NCI-H2081 (cell line): ENCODE measurements at regions not wholly inside any gene's neighbourhood (a gene's known extent, or its start where the extent isn't known, plus 50 kb on each side); places are given as distances from the start of the nearest gene placed in this dataset.
"Not testable (repeated sequence)": the region's sequence is repeated elsewhere in the genome, so short reads cannot be mapped to it uniquely, and the experiment has no call there.

ENCODE experiments used
- DNase-seq, 2 experiments: peaks; one replicate each; lab custom pipeline; 2025; lab: John Stamatoyannopoulos, UW

GRCh38 chr3:3333571-3333970, 154.1 kb upstream of the CRBN start:
- DNase-seq = no peak

- DNase-seq = no peak
Measured at GRCh38 chr3:3316521-3316920, 137.0 kb upstream of the CRBN start.

DNA sequence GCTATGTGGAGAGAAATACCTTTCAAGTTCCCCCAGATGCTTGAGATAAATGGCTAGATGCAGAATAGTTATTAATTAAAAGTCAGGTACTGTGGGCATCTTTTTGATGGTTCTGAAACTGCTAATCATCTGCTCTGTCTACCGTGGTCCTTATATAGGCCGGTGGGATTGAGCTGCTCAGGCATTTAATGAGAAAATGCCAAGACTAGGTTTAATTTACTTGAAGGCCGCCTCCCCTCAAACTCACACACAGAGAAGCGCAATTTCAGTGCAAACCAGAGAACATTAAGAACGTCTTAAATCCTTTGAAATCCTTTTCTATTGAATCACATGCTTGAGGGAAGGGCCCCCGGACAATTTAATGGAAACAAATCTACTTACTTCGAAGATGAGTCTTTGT, 136.4 kb upstream of the CRBN start:
- DNase-seq = no peak

GRCh38 chr3:3309887-3310286, 130.4 kb upstream of the CRBN start:
- DNase-seq = no peak

- no peak for DNase-seq
Measured at GRCh38 chr3:3308809-3309208, 129.3 kb upstream of the CRBN start.

DNA sequence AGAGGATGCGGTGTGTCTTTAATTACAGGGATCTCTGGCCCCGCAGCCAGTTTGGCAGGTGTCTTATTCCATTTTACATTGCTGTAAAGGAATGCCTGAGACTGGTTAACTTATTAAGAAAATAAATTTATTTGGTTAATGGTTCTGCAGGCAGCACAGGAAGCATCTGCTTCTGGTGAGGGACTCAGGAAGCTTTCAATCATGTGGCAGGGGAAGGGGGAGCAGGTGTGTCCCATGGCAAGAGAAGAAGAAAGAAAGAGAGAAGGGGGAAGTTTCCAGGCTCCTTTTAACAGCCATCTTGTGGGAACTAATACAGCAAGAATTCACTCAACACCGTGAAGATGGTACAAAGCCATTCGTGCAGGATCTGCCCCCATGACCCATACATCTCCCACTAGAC, 128.0 kb upstream of the CRBN start:
- no peak for DNase-seq

GRCh38 chr3:3305841-3306240, 126.3 kb upstream of the CRBN start:
- DNase-seq = no peak

DNA sequence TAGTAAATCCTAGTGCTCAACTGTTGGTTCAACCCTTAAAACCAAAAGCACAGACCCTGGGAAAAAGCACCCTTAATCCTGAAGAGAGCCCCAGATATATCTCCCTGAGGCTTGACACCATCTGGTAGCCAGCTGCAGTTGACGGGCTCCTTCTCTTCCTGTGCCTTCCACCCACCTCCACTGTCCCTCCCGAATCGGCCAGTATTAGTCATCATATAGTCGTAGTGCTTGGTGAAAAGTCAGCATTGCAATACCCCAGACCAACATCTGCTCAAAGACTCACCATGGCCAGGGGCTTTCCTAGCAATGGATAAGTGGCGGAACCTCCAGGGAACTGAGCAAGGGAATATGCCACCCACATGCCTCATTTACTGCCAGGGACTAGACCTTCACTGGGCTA, 125.6 kb upstream of the CRBN start:
- no peak for DNase-seq

- no peak for DNase-seq
Measured at GRCh38 chr3:3303636-3304035, 124.1 kb upstream of the CRBN start.

GRCh38 chr3:3302964-3303363, 123.5 kb upstream of the CRBN start:
- no peak for DNase-seq

- no peak for DNase-seq
Measured at GRCh38 chr3:3301476-3301875, 122.0 kb upstream of the CRBN start.

GRCh38 chr3:3296979-3297381, 117.5 kb upstream of the CRBN start:
- no peak for DNase-seq

DNA sequence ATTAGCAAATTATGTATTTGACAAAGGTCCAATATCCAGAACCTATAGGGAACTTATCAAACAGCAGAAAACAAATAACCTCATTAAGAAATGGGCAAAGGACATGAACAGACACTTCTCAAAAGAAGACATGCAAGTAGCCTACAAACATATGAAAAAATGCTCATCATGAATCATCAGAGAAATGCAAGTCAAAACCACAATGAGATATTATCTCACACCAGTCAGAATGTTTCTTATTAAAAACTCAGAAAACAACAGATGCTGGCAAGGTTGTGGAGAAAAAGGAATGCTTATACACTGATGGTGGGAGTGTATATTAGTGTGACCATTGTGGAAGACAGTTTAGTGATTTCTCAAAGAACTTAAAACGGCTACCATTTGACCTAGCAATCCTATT, 116.1 kb upstream of the CRBN start:
- DNase-seq = no peak

DNA sequence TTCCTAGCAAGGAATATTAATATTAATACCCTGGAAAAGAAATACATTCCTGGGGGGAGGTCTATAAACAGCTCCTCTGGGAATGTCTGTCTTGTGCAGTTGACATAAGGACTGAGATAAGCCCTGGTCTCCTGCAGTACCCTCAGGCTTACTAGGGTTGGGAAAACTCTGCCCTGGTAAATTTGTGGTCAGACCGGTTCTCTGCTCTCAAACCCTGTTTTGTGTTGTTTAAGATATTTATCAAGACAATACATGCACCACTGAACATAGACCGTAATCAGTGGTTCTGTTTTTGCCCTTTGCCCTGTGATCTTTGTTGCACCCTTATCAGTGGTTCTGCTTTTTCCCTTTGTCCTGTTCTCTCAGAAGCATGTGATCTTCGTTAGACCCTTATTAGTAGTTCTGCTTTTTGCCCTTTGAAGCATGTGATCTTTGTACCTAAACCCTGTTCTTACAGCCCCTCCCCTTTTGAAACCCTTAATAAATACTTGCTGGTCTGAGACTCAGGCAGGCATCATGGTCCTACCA, 112.3 kb upstream of the CRBN start:
- not testable (repeated sequence) for DNase-seq

DNA sequence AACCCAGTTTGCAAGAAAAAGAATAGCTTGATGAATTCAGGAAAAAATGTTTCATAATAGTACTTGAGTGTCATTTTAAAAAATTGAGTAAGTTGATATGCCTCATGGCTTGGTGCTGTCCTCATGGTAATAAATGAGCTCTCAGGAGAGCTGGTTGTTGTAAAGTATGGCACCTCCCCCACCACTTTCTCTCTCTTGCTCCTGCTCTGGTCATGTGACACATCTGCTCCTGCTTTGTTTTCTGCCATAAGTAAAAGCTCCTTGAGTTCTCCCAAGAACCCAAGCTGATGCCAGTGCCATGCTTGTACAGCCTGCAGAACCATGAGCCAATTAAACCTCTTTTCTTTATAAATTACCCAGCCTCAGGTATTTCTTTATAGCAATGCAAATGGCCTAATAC, 108.8 kb upstream of the CRBN start:
- no peak for DNase-seq

DNA sequence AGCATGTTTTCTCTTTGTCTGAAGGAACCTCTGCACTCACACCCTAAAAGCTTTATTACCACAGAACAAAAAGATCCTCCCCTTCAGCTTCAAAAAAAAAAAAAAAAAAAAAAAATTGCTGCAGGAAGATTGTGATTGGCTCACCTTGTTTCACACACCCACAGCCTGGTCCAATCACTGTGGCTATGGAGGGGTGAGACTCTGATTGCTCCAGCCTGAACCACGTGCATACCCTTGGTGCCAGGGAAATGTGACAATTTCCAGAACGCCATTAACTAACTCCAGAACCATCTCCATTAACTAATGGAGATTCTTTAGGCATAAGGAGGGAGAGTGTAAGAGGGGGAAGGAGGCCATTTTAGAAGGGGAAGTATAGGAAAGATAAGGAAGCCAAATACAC, 106.5 kb upstream of the CRBN start:
- DNase-seq = no peak

DNA sequence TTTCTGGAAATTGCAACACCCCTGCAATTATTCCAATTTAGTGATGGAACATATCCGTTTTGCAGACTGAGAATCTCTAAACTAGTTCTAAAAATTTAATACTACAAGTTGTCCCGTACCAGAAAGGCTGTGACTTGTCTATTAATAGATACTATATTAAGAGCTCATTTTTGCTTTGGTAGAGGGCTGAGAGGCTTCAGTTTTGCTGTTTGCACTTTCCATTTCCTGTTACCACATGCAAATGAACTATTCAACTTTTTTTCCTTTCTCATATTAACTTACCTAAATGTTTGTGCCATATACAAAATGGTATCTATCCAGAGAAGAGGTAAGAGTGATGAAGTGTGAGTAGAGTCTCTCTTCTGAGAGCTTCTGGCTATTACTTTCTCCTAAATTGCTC, 101.5 kb upstream of the CRBN start:
- DNase-seq = no peak

DNA sequence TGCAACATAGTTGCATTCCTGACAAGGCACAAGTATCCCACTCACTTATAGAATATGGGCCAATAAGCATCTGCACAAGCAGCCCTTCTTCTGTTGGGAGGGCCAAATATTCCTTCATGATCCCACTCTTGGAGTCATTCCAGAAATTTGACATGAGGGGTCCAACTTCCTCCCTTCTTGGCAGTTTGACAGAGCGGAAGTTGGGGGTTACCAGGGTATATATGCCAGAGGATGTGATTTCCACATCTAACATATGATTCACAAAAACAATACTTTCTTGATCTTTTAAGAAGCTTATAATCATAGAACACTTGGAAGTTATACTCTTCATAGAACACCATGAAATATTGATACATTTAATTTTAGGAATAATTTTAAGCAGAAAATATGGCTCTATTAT, 100.9 kb upstream of the CRBN start:
- no peak for DNase-seq

DNA sequence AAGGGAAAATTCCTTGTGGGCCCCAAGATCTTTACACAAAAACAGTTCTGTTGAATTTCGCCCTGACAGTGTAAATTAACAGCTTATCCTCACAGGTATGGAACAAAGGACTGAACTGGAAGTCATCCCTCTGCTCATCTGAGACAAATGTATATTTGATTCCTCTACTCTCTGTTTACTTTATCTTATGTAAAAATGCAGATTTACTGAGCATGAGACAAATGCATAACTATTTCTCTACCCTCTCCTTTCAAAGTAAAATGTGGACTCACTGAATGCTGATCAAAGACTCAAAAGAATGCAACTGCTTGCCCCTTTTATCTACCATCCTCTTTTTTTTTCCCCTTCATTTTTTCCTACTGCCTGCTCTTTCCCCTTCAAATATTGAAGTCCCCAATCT, 98.6 kb upstream of the CRBN start:
- DNase-seq = no peak

DNA sequence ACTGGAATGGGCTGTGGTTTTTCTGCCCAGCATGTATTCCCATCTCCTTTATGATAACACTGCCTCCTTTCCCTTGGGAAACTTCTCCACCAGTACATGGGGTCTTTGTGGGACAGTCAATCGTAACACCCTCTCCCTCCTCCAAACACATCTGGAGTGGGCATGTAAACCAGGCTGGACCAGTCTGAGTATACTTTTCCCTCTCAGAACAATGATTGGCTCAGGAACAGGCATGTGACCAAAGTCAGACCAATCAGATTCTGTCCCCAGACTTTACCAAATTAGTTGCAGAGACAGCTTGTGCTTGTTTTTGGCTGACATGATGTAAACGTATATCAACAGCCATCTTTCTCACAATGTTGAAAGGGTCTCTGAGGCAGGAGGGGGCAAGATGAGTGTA, 97.1 kb upstream of the CRBN start:
- no peak for DNase-seq

DNA sequence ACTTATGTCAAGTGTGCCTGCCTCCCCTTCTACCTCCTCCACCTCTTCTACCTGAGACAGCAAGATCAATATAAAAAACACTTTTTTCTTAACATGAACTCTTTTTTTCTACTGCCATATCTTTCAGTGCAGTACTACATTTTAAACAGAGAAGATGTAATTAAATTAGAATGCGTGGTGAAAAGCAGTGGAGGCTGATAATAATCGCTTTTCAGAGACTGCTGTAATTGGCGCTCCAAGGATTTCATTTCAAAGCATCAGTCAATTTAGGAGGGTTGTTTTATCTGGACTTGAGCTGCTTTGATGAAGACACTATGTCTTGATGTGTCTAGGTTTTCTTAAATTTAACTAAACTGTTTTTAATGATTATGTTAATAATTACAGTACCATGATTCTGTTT, 85.3 kb upstream of the CRBN start:
- no peak for DNase-seq

- DNase-seq = no peak
Measured at GRCh38 chr3:3260870-3261269, 81.4 kb upstream of the CRBN start.

GRCh38 chr3:3259181-3259580, 79.7 kb upstream of the CRBN start:
- DNase-seq = no peak

DNA sequence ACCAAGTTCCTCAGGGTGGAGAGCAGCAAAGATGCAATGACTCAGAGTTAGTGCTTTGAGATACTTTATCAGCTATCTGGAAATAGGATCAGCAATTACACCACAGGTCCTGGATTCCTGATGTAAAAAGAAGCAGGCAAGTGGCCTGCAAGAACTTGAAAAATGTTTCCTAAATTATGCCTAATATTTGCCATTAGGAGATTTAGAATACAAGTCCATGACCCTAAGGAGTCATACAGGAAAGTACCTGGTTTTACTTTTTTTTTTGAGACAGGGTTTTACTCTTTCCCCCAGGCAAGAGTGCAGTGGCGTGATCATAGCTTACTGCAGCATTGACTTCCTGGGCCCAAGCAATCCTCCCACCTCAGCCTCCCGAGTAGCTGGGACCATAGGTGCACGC, 78.8 kb upstream of the CRBN start:
- no peak for DNase-seq

DNA sequence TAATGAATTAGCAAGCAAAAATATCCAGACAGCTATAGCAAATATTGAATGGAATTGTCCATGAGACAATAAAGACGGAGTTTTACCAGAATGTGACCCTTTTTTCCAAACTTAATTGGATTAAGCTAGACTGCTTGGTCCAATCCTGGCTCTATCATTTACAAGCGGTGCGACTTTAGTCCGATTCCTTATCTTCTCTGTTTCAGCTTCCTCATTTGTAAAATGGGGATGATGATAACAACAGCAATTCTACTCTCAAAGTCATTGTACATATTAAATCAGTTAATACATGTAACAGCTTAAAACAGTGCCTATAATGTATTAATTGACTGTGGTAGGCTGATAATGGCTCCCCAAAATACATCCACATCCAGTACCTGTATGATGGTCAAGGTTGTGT, 62.1 kb upstream of the CRBN start:
- DNase-seq = no peak
